ENCODE measurements at regions not wholly inside any gene's neighbourhood (a gene's known extent, or its start where the extent isn't known, plus 50 kb on each side); places are given as distances from the start of the nearest gene placed in this dataset.

DNA sequence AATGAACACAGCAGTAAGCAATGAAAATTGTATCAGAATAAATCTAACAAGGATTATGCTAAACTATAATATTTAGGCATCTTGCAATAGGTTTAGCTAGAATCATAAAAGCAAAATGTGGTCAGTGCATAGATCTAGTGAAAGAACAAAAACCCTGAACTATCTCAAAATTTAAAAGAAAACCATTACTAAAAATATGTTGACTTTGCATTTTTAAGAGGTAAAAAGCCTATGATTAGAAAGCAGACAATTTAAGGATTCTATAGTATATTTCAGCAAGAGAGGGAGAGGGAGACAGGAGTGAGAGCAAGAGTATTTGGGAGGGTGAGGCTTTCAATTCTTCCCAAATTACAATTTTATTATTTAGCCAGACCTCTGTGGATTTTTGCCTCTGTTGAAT lies 219.4 kb downstream of the TTLL7 start:
- no peak for TF ChIP-seq POLR2A (IDR thresholded peaks at IDR 0.05)
- TF ChIP-seq, protein P1, sequence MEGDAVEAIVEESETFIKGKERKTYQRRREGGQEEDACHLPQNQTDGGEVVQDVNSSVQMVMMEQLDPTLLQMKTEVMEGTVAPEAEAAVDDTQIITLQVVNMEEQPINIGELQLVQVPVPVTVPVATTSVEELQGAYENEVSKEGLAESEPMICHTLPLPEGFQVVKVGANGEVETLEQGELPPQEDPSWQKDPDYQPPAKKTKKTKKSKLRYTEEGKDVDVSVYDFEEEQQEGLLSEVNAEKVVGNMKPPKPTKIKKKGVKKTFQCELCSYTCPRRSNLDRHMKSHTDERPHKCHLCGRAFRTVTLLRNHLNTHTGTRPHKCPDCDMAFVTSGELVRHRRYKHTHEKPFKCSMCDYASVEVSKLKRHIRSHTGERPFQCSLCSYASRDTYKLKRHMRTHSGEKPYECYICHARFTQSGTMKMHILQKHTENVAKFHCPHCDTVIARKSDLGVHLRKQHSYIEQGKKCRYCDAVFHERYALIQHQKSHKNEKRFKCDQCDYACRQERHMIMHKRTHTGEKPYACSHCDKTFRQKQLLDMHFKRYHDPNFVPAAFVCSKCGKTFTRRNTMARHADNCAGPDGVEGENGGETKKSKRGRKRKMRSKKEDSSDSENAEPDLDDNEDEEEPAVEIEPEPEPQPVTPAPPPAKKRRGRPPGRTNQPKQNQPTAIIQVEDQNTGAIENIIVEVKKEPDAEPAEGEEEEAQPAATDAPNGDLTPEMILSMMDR (IDR thresholded peaks at IDR 0.05), result no peak

Measured in uterus (tissue), 2 donors.